HG02852 (cell line): ENCODE measurements at regions not wholly inside any gene's neighbourhood (a gene's known extent, or its start where the extent isn't known, plus 50 kb on each side); places are given as distances from the start of the nearest gene placed in this dataset.
"Not testable (repeated sequence)": the region's sequence is repeated elsewhere in the genome, so short reads cannot be mapped to it uniquely, and the experiment has no call there.

Experiments
- ATAC-seq: cut with Tn5 transposase; IDR thresholded peaks from one replicate; pipeline ENCODE4 v1.9.1; 2021; ENCODE audit warnings: mild to moderate bottlenecking, moderate library complexity; ENCODE audit not compliant: unreplicated experiment

- not testable (repeated sequence) for ATAC-seq
These were observed 376.4 kb upstream of the MEX3C start for GRCh38 chr18:51573886-51574285.

- ATAC-seq, result no peak
These were observed 377.7 kb upstream of the MEX3C start for GRCh38 chr18:51575171-51575570.

GRCh38 chr18:51578406-51578980 is 381.0 kb upstream of the MEX3C start:
- no peak for ATAC-seq

GRCh38 chr18:51580580-51580979 is 383.1 kb upstream of the MEX3C start:
- no peak for ATAC-seq

- no peak for ATAC-seq
These were observed 385.1 kb upstream of the MEX3C start for GRCh38 chr18:51582551-51582950.

- ATAC-seq, result no peak
These were observed 391.1 kb upstream of the MEX3C start for GRCh38 chr18:51588616-51589015.

GRCh38 chr18:51593931-51594330 is 396.4 kb upstream of the MEX3C start:
- ATAC-seq, result no peak

GRCh38 chr18:51603111-51603510 is 405.6 kb upstream of the MEX3C start:
- ATAC-seq, result no peak

- ATAC-seq, result no peak
These were observed 406.1 kb upstream of the MEX3C start for GRCh38 chr18:51603551-51603950.

GRCh38 chr18:51610481-51610880 is 413.0 kb upstream of the MEX3C start:
- ATAC-seq, result no peak

GRCh38 chr18:51611326-51611725 is 413.8 kb upstream of the MEX3C start:
- ATAC-seq, result no peak

GRCh38 chr18:51614033-51614432 is 416.6 kb upstream of the MEX3C start:
- no peak for ATAC-seq

- no peak for ATAC-seq
These were observed 417.6 kb upstream of the MEX3C start for GRCh38 chr18:51614967-51615571.

- no peak for ATAC-seq
These were observed 419.7 kb upstream of the MEX3C start for GRCh38 chr18:51617167-51617566.

GRCh38 chr18:51617572-51618260 is 420.2 kb upstream of the MEX3C start:
- ATAC-seq, result no peak

- ATAC-seq, result no peak
These were observed 421.8 kb upstream of the MEX3C start for GRCh38 chr18:51619283-51619682.

- peak; percentile 59 for ATAC-seq
These were observed 423.8 kb upstream of the MEX3C start for GRCh38 chr18:51621113-51621863.

GRCh38 chr18:51621864-51622160 is 424.3 kb upstream of the MEX3C start:
- ATAC-seq, result no peak

GRCh38 chr18:51622702-51623101 is 425.2 kb upstream of the MEX3C start:
- no peak for ATAC-seq

GRCh38 chr18:51623653-51624052 is 426.2 kb upstream of the MEX3C start:
- no peak for ATAC-seq

GRCh38 chr18:51630706-51631105 is 433.2 kb upstream of the MEX3C start:
- ATAC-seq, result no peak

GRCh38 chr18:51637881-51638280 is 440.4 kb upstream of the MEX3C start:
- ATAC-seq, result no peak
